HG02678 (cell line): ENCODE measurements at regions not wholly inside any gene's neighbourhood (a gene's known extent, or its start where the extent isn't known, plus 50 kb on each side); places are given as distances from the start of the nearest gene placed in this dataset.
A peak's percentile ranks its signal among the peaks of the same experiment; 100 is the strongest.

Experiments
- ATAC-seq: cut with Tn5 transposase; IDR thresholded peaks from one replicate; pipeline ENCODE4 v1.9.1; 2021; ENCODE audit warnings: mild to moderate bottlenecking, moderate library complexity; ENCODE audit not compliant: unreplicated experiment

GRCh38 chr1:173128742-173129141 is 78.0 kb upstream of the TNFSF18 start:
- ATAC-seq, result no peak

- ATAC-seq, result no peak
Measured at GRCh38 chr1:173127369-173128307, 76.9 kb upstream of the TNFSF18 start.

GRCh38 chr1:173126421-173126820 is 75.7 kb upstream of the TNFSF18 start:
- ATAC-seq, result no peak

GRCh38 chr1:173122958-173123852 is 72.5 kb upstream of the TNFSF18 start:
- peak; percentile 81 for ATAC-seq

- ATAC-seq, result no peak
Measured at GRCh38 chr1:173122344-173122935, 71.7 kb upstream of the TNFSF18 start.

- ATAC-seq, result no peak
Measured at GRCh38 chr1:173118404-173118803, 67.7 kb upstream of the TNFSF18 start.

GRCh38 chr1:173117761-173118160 is 67.0 kb upstream of the TNFSF18 start:
- no peak for ATAC-seq

- no peak for ATAC-seq
Measured at GRCh38 chr1:173117108-173117633, 66.4 kb upstream of the TNFSF18 start.

- ATAC-seq, result no peak
Measured at GRCh38 chr1:173114346-173114745, 63.6 kb upstream of the TNFSF18 start.

- ATAC-seq, result no peak
Measured at GRCh38 chr1:173113015-173113741, 62.4 kb upstream of the TNFSF18 start.

GRCh38 chr1:173112129-173112528 is 61.4 kb upstream of the TNFSF18 start:
- ATAC-seq, result peak; percentile 94

- ATAC-seq, result no peak
Measured at GRCh38 chr1:173107696-173108095, 57.0 kb upstream of the TNFSF18 start.

GRCh38 chr1:173103006-173103405 is 52.3 kb upstream of the TNFSF18 start:
- no peak for ATAC-seq

GRCh38 chr1:173101589-173101988 is 50.8 kb upstream of the TNFSF18 start:
- ATAC-seq, result no peak

GRCh38 chr1:173100476-173101107 is 49.9 kb upstream of the TNFSF18 start:
- no peak for ATAC-seq
